T-helper 2 cell (primary cell): ENCODE measurements at regions not wholly inside any gene's neighbourhood (a gene's known extent, or its start where the extent isn't known, plus 50 kb on each side); places are given as distances from the start of the nearest gene placed in this dataset.

Experiments
- DNase-seq, 5 experiments: peaks; one replicate each; pipeline versions ENCODE4 v3.0.0 to v3.0.0-alpha.2; 2012 to 2022

GRCh38 chr1:218943371-218943770, 230.3 kb upstream of the LYPLAL1 start:
- DNase-seq: no peak

GRCh38 chr1:218945050-218945449, 228.6 kb upstream of the LYPLAL1 start:
- DNase-seq: no peak

- DNase-seq: no peak
Observed at GRCh38 chr1:218946147-218946546, 227.5 kb upstream of the LYPLAL1 start.

GRCh38 chr1:218948446-218948845, 225.2 kb upstream of the LYPLAL1 start:
- no peak for DNase-seq

GRCh38 chr1:218953386-218953785, 220.3 kb upstream of the LYPLAL1 start:
- no peak for DNase-seq

- no peak for DNase-seq
Observed at GRCh38 chr1:218957971-218958370, 215.7 kb upstream of the LYPLAL1 start.

- DNase-seq: no peak
Observed at GRCh38 chr1:218959784-218960183, 213.9 kb upstream of the LYPLAL1 start.

- no peak for DNase-seq
Observed at GRCh38 chr1:218964471-218965185, 209.1 kb upstream of the LYPLAL1 start.

GRCh38 chr1:218965821-218966220, 207.9 kb upstream of the LYPLAL1 start:
- no peak for DNase-seq

GRCh38 chr1:218967254-218967653, 206.4 kb upstream of the LYPLAL1 start:
- no peak for DNase-seq

- no peak for DNase-seq
Observed at GRCh38 chr1:218967836-218968235, 205.8 kb upstream of the LYPLAL1 start.

- no peak for DNase-seq
Observed at GRCh38 chr1:218969006-218969405, 204.7 kb upstream of the LYPLAL1 start.

- no peak for DNase-seq
Observed at GRCh38 chr1:218970397-218970990, 203.2 kb upstream of the LYPLAL1 start.

GRCh38 chr1:218971156-218971555, 202.5 kb upstream of the LYPLAL1 start:
- DNase-seq: no peak

GRCh38 chr1:218980881-218981280, 192.8 kb upstream of the LYPLAL1 start:
- DNase-seq: no peak

GRCh38 chr1:218982482-218982881, 191.2 kb upstream of the LYPLAL1 start:
- no peak for DNase-seq

GRCh38 chr1:218983433-218983832, 190.2 kb upstream of the LYPLAL1 start:
- no peak for DNase-seq

GRCh38 chr1:218983848-218984247, 189.8 kb upstream of the LYPLAL1 start:
- DNase-seq: no peak

- no peak for DNase-seq
Observed at GRCh38 chr1:218985424-218985984, 188.2 kb upstream of the LYPLAL1 start.

GRCh38 chr1:218986816-218987215, 186.9 kb upstream of the LYPLAL1 start:
- no peak for DNase-seq

GRCh38 chr1:218990019-218990418, 183.7 kb upstream of the LYPLAL1 start:
- no peak for DNase-seq

GRCh38 chr1:218991089-218991488, 182.6 kb upstream of the LYPLAL1 start:
- no peak for DNase-seq

- DNase-seq: no peak
Observed at GRCh38 chr1:218994615-218995014, 179.1 kb upstream of the LYPLAL1 start.

- no peak for DNase-seq
Observed at GRCh38 chr1:218995091-218995665, 178.5 kb upstream of the LYPLAL1 start.
